Fibroblast of pulmonary artery (primary cell): ENCODE measurements at regions not wholly inside any gene's neighbourhood (a gene's known extent, or its start where the extent isn't known, plus 50 kb on each side); places are given as distances from the start of the nearest gene placed in this dataset.
"Not testable (repeated sequence)": the region's sequence is repeated elsewhere in the genome, so short reads cannot be mapped to it uniquely, and the experiment has no call there.

Experiments used
- DNase-seq: peaks from one replicate; pipeline ENCODE4 v3.0.0-alpha.2; 2010; ENCODE audit warnings: low read depth
- H3K4me3 ChIP-seq: replicated peaks from 2 replicates; pipeline ENCODE4 v1.5.1; 2011; ENCODE audit warnings: low read depth, mild to moderate bottlenecking, control low read depth, low read length, moderate library complexity
- TF ChIP-seq, protein P1 (sequence below): IDR thresholded peaks from 2 replicates; pipeline ENCODE4 v1.5.1; 2011; ENCODE audit warnings: mild to moderate bottlenecking, control low read depth, low read length, inconsistent platforms; ENCODE audit errors: missing control alignments

DNA sequence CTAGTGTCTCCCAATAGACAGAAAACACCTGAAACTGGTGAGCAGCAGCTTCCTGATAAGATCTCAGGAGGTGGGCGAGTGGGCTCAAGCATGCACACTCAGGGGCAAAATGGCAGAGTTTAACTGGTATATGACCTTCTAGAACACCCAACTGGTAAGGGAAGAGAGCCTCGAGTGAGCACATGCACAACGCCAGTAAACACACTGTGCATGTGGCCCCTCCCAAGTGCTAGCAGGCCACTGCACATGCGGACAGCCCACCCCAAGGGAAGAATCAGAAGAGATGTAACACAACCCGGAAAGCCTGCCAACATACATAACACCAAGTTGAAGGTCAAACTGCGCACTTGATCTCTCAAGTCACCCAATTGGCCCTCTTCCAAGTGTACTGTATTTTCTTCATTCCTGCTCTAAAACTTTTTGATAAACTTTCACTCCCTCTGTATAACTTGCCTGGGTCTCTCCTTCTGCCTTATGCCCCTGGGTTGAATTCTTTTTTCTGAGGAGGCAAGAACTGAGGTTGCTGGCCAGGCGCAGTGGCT is 138.2 kb downstream of the GLUL start:
- TF ChIP-seq, protein P1, sequence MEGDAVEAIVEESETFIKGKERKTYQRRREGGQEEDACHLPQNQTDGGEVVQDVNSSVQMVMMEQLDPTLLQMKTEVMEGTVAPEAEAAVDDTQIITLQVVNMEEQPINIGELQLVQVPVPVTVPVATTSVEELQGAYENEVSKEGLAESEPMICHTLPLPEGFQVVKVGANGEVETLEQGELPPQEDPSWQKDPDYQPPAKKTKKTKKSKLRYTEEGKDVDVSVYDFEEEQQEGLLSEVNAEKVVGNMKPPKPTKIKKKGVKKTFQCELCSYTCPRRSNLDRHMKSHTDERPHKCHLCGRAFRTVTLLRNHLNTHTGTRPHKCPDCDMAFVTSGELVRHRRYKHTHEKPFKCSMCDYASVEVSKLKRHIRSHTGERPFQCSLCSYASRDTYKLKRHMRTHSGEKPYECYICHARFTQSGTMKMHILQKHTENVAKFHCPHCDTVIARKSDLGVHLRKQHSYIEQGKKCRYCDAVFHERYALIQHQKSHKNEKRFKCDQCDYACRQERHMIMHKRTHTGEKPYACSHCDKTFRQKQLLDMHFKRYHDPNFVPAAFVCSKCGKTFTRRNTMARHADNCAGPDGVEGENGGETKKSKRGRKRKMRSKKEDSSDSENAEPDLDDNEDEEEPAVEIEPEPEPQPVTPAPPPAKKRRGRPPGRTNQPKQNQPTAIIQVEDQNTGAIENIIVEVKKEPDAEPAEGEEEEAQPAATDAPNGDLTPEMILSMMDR: no peak
- DNase-seq: no peak
- no peak overlapping the region for H3K4me3 ChIP-seq

GRCh38 chr1:182251561-182251960 is 140.0 kb downstream of the GLUL start:
- no peak overlapping the region for H3K4me3 ChIP-seq
- TF ChIP-seq, protein P1: no peak
- no peak for DNase-seq

DNA sequence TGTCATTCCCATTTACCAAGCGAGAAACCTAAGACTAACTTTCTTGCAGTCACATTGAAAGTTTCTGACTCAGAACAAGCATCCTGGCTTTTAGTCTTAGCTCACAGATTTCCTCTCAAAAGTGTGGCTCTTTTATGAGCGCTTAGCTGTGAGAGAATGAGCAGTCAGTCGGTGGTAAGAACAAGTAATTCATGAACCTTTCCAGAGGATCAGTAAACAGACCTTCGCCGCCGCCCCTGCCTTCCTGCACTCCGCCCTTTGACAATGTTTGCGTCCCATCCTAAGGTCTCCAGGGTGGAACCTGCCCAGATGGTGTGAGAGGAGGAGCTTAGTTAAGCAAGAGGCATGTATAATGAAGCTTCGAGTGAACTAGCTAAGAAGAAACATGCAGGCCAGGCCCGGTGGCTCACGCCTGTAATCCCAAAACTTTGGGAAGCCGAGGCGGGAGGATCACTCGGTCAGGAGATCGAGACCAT is 142.4 kb downstream of the GLUL start:
- H3K4me3 ChIP-seq: no peak overlapping the region
- no peak for DNase-seq
- TF ChIP-seq, protein P1: no peak

DNA sequence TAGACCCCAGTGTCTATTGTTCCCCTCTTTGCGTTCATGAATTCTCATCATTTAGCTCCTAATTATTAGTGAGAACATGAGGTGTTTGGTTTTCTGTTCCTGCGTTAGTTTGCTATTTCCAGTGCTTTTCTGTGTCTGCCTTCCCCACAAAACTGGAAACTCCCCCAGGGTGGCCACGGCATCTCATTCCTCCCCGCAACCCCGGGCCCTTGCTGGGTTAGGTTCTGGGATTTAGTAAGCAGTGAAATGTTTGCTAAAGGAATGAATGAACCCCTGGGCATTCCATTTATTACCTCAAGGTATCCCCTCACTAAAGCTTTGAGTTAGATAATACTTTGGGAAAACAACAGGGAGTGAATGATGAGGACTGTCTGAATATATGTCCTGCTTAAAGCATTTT is 142.9 kb downstream of the GLUL start:
- DNase-seq: no peak
- H3K4me3 ChIP-seq: no peak overlapping the region
- TF ChIP-seq, protein P1: no peak

DNA sequence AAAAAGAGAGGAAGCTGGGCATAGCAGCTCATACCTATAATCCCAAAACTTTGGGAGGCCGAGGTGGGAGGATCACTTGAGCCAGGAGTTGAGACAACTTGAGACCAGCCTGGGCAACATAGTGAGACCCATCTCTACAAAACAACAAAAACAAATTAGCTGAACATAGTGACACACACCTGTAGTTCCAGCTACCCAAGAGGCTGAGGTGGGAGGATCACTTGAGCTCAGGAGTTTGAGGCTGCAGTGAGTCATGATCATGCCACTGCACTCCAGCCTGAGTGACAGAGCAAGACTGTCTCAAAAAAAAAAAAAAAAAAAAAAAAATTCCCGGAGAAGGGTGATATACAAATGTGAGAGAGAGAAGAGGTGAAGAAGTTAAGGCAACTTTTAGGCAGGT is 143.8 kb downstream of the GLUL start:
- not testable (repeated sequence) for DNase-seq, H3K4me3 ChIP-seq

GRCh38 chr1:182246783-182247182 is 144.8 kb downstream of the GLUL start:
- TF ChIP-seq, protein P1: no peak
- no peak overlapping the region for H3K4me3 ChIP-seq
- no peak for DNase-seq

DNA sequence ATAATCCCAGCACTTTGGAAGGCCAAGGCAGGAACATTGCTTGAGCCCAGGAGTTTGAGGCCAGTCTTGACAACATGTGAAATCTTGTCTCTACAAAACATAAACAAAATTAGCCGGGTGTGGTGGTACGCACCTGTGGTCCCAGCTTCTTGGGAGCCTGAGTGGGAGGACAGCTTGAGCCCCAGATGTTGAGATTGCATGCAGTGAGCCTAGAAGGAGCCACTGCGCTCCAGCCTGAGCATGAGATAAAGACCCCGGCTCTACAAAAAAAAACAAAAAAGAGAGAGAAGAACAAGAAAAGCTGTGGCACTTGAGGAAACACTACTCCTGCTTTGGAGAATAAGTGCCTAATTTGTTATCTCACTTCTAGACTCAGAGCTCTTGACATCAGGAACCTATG is 146.6 kb downstream of the GLUL start:
- TF ChIP-seq, protein P1: no peak
- no peak overlapping the region for H3K4me3 ChIP-seq
- DNase-seq: no peak
